ENCODE measurements at regions not wholly inside any gene's neighbourhood (a gene's known extent, or its start where the extent isn't known, plus 50 kb on each side); places are given as distances from the start of the nearest gene placed in this dataset.

- DNase-seq (ENCODE audit: insufficient read length, low spot score) (no peak), FAIRE-seq (no peak)
- no peak for TF ChIP-seq PAX5 (IDR thresholded peaks at IDR 0.05; ENCODE audit: insufficient read depth, low read length, severe bottlenecking)
- no peak for TF ChIP-seq POLR2A (IDR thresholded peaks at IDR 0.05; ENCODE audit: low read depth, low read length)
Observed at GRCh38 chr1:73662526-73662925, 535.5 kb downstream of the LRRIQ3 start.

GRCh38 chr1:73659136-73659535, 538.8 kb downstream of the LRRIQ3 start:
- FAIRE-seq = no peak
- DNase-seq (ENCODE audit: insufficient read length, low spot score) = no peak
- TF ChIP-seq PAX5 (IDR thresholded peaks at IDR 0.05; ENCODE audit: insufficient read depth, low read length, severe bottlenecking) (no peak), TAF1 (IDR thresholded peaks at IDR 0.05; ENCODE audit: low read depth, low read length) (no peak), POLR2AphosphoS5 (IDR thresholded peaks at IDR 0.05; ENCODE audit: low read depth, low read length) (no peak), SPI1 (IDR thresholded peaks at IDR 0.05; ENCODE audit: low read depth, low read length) (no peak), POLR2A (IDR thresholded peaks at IDR 0.05; ENCODE audit: low read depth, low read length) (no peak), POU2F2 (IDR thresholded peaks at IDR 0.05; ENCODE audit: low read depth, low read length) (no peak)

GRCh38 chr1:73654714-73655113, 543.3 kb downstream of the LRRIQ3 start:
- no peak for FAIRE-seq
- no peak for DNase-seq (ENCODE audit: insufficient read length, low spot score)
- no peak for TF ChIP-seq SPI1 (IDR thresholded peaks at IDR 0.05; ENCODE audit: low read depth, low read length)
- no peak for TF ChIP-seq POU2F2 (IDR thresholded peaks at IDR 0.05; ENCODE audit: low read depth, low read length)
- TF ChIP-seq PAX5 (IDR thresholded peaks at IDR 0.05; ENCODE audit: insufficient read depth, low read length, severe bottlenecking) = no peak
- no peak for TF ChIP-seq POLR2A (IDR thresholded peaks at IDR 0.05; ENCODE audit: low read depth, low read length)
- no peak for TF ChIP-seq POLR2AphosphoS5 (IDR thresholded peaks at IDR 0.05; ENCODE audit: low read depth, low read length)
- TF ChIP-seq TAF1 (IDR thresholded peaks at IDR 0.05; ENCODE audit: low read depth, low read length) = no peak

GRCh38 chr1:73644198-73644597, 553.8 kb downstream of the LRRIQ3 start:
- no peak for FAIRE-seq
- DNase-seq (ENCODE audit: insufficient read length, low spot score) = no peak
- TF ChIP-seq POU2F2 (IDR thresholded peaks at IDR 0.05; ENCODE audit: low read depth, low read length) (no peak), TAF1 (IDR thresholded peaks at IDR 0.05; ENCODE audit: low read depth, low read length) (no peak), POLR2AphosphoS5 (IDR thresholded peaks at IDR 0.05; ENCODE audit: low read depth, low read length) (no peak), SPI1 (IDR thresholded peaks at IDR 0.05; ENCODE audit: low read depth, low read length) (no peak)

- TF ChIP-seq POLR2AphosphoS5 (IDR thresholded peaks at IDR 0.05; ENCODE audit: low read depth, low read length) (no peak), SPI1 (IDR thresholded peaks at IDR 0.05; ENCODE audit: low read depth, low read length) (no peak), PAX5 (IDR thresholded peaks at IDR 0.05; ENCODE audit: insufficient read depth, low read length, severe bottlenecking) (no peak), POU2F2 (IDR thresholded peaks at IDR 0.05; ENCODE audit: low read depth, low read length) (no peak), POLR2A (IDR thresholded peaks at IDR 0.05; ENCODE audit: low read depth, low read length) (no peak), TAF1 (IDR thresholded peaks at IDR 0.05; ENCODE audit: low read depth, low read length) (no peak)
- DNase-seq (ENCODE audit: insufficient read length, low spot score) (no peak), FAIRE-seq (no peak)
Observed at GRCh38 chr1:73639494-73639893, 558.5 kb downstream of the LRRIQ3 start.

- no peak for DNase-seq (ENCODE audit: insufficient read length, low spot score)
Observed at GRCh38 chr1:73637264-73637663, 560.7 kb downstream of the LRRIQ3 start.

GRCh38 chr1:73635021-73635420, 563.0 kb downstream of the LRRIQ3 start:
- FAIRE-seq (no peak), DNase-seq (ENCODE audit: insufficient read length, low spot score) (no peak)
- TF ChIP-seq POU2F2 (IDR thresholded peaks at IDR 0.05; ENCODE audit: low read depth, low read length) (no peak), POLR2A (IDR thresholded peaks at IDR 0.05; ENCODE audit: low read depth, low read length) (no peak), POLR2AphosphoS5 (IDR thresholded peaks at IDR 0.05; ENCODE audit: low read depth, low read length) (no peak), SPI1 (IDR thresholded peaks at IDR 0.05; ENCODE audit: low read depth, low read length) (no peak), TAF1 (IDR thresholded peaks at IDR 0.05; ENCODE audit: low read depth, low read length) (no peak), PAX5 (IDR thresholded peaks at IDR 0.05; ENCODE audit: insufficient read depth, low read length, severe bottlenecking) (no peak)

More at GRCh38 chr1:73637264-73637663, 560.7 kb downstream of the LRRIQ3 start:
- FAIRE-seq = no peak
- TF ChIP-seq POLR2AphosphoS5 (IDR thresholded peaks at IDR 0.05; ENCODE audit: low read depth, low read length) = no peak
- TF ChIP-seq SPI1 (IDR thresholded peaks at IDR 0.05; ENCODE audit: low read depth, low read length) = no peak
- no peak for TF ChIP-seq POLR2A (IDR thresholded peaks at IDR 0.05; ENCODE audit: low read depth, low read length)

- no peak for DNase-seq (ENCODE audit: insufficient read length, low spot score)
- no peak for FAIRE-seq
- TF ChIP-seq PAX5 (IDR thresholded peaks at IDR 0.05; ENCODE audit: insufficient read depth, low read length, severe bottlenecking) = no peak
- TF ChIP-seq POLR2AphosphoS5 (IDR thresholded peaks at IDR 0.05; ENCODE audit: low read depth, low read length) = no peak
Observed at GRCh38 chr1:73627723-73628122, 570.3 kb downstream of the LRRIQ3 start.

- DNase-seq (ENCODE audit: insufficient read length, low spot score) = no peak
- no peak for FAIRE-seq
Observed at GRCh38 chr1:73626326-73626725, 571.6 kb downstream of the LRRIQ3 start.

GRCh38 chr1:73623946-73624345, 574.0 kb downstream of the LRRIQ3 start:
- no peak for DNase-seq (ENCODE audit: insufficient read length, low spot score)
- no peak for FAIRE-seq
- no peak for TF ChIP-seq POU2F2 (IDR thresholded peaks at IDR 0.05; ENCODE audit: low read depth, low read length)
- TF ChIP-seq TAF1 (IDR thresholded peaks at IDR 0.05; ENCODE audit: low read depth, low read length) = no peak

More at GRCh38 chr1:73626326-73626725, 571.6 kb downstream of the LRRIQ3 start:
- TF ChIP-seq POLR2A (IDR thresholded peaks at IDR 0.05; ENCODE audit: low read depth, low read length) = no peak
- TF ChIP-seq POLR2AphosphoS5 (IDR thresholded peaks at IDR 0.05; ENCODE audit: low read depth, low read length) = no peak
- no peak for TF ChIP-seq PAX5 (IDR thresholded peaks at IDR 0.05; ENCODE audit: insufficient read depth, low read length, severe bottlenecking)
- TF ChIP-seq TAF1 (IDR thresholded peaks at IDR 0.05; ENCODE audit: low read depth, low read length) = no peak
- TF ChIP-seq POU2F2 (IDR thresholded peaks at IDR 0.05; ENCODE audit: low read depth, low read length) = no peak
- TF ChIP-seq SPI1 (IDR thresholded peaks at IDR 0.05; ENCODE audit: low read depth, low read length) = no peak

GRCh38 chr1:73617145-73617544, 580.8 kb downstream of the LRRIQ3 start:
- TF ChIP-seq SPI1 (IDR thresholded peaks at IDR 0.05; ENCODE audit: low read depth, low read length) = no peak
- TF ChIP-seq POLR2AphosphoS5 (IDR thresholded peaks at IDR 0.05; ENCODE audit: low read depth, low read length) = no peak
- no peak for TF ChIP-seq PAX5 (IDR thresholded peaks at IDR 0.05; ENCODE audit: insufficient read depth, low read length, severe bottlenecking)
- TF ChIP-seq POLR2A (IDR thresholded peaks at IDR 0.05; ENCODE audit: low read depth, low read length) = no peak
- TF ChIP-seq POU2F2 (IDR thresholded peaks at IDR 0.05; ENCODE audit: low read depth, low read length) = no peak
- no peak for TF ChIP-seq TAF1 (IDR thresholded peaks at IDR 0.05; ENCODE audit: low read depth, low read length)
- no peak for FAIRE-seq
- no peak for DNase-seq (ENCODE audit: insufficient read length, low spot score)
